Prostate gland (tissue), 2 donors: ENCODE measurements at regions not wholly inside any gene's neighbourhood (a gene's known extent, or its start where the extent isn't known, plus 50 kb on each side); places are given as distances from the start of the nearest gene placed in this dataset.

Source experiments
- CTCF ChIP-seq, 4 experiments: fragments of 200-600 bp in 2 of 4; fragments of 450-650 bp in 2 of 4; sonication (generic) in 2 of 4; IDR thresholded peaks; 1 replicate in 3 of 4; 2 replicates in 1 of 4; pipeline ENCODE4 v1.5.1; 2016 to 2019; ENCODE audit warnings: antibody characterized with exemption in 4 of 4, mild to moderate bottlenecking in 2 of 4, moderate library complexity in 2 of 4
- POLR2A ChIP-seq: fragments of 450-650 bp; IDR thresholded peaks from one replicate; pipeline ENCODE4 v1.6.1; 2016; ENCODE audit warnings: antibody characterized with exemption, mild to moderate bottlenecking
- POLR2AphosphoS5 ChIP-seq: sonication (generic); formaldehyde crosslinking; IDR thresholded peaks from one replicate; pipeline ENCODE4 v1.6.1; 2017; ENCODE audit warnings: antibody characterized with exemption

DNA sequence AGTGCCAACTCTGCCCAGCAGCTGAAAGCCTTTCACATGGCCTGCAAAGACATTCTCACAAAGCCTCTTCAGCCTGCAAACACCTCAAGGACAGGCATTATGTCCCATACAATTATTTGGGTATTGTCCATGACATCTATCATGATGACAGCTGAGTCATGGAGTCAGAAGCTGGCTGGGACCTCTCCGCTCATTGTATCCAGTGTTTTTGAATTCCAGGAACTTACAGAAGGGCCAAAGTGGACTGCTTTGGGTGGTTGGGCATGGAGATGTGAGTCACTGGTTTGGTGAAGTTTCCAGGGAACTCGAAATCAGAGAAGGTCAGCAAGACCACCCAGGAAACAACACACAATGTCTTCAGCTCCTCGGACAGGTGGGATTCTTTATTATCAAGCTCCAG lies 188.6 kb upstream of the CCL2 start:
- TF ChIP-seq CTCF (IDR thresholded peaks at IDR 0.05) (no peak), POLR2A (no peak), POLR2AphosphoS5 (no peak)
